ENCODE measurements at regions not wholly inside any gene's neighbourhood (a gene's known extent, or its start where the extent isn't known, plus 50 kb on each side); places are given as distances from the start of the nearest gene placed in this dataset.

DNA sequence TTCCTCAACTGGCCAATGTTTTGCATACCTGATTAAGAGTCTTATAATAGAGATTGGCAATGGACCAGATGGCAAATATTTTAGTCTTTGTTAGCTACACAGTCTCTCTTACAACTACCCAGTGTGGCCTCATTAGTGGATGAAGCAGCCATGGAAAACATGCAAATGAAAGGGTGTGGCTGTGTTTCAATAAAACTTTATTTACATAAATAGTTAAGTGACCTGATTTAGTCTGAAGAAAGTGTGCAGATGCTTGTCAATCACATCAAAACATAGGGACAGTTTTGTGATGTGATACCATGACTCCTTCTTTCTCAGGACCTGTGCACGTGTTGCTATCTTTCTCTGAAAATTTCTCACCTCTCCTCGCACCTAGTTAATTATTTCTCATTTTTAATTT lies 309.8 kb upstream of the GRM7 start:
- Mint-ChIP-seq H3K36me3 (no peaks in the 10 kb centered on the region), H3K9me3 (peaks cover under 1% of the 10 kb centered on the region), H3K27ac (no peak overlapping the region), H3K4me3 (no peak overlapping the region), H3K27me3 (no peaks in the 10 kb centered on the region), H3K4me1 (no peaks in the 10 kb centered on the region)

DNA sequence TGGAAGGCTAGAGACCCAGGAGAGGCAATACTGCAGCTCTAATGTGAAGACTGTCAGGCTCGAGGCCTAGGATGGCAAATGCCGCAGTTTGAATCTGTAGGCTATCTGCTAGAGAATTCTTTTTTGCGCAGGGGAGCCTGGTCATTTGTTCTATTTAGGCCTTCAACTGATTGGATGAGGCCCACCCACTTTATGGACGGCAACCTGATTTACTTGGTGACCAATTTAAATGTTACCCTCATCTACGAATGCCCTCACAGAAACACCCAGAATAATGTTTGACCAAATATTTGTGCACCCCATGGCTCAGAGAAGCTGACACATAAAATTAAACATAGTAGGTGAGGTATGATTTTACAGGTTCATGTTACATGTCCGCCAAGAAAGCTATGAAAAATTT lies 300.7 kb upstream of the GRM7 start:
- H3K27me3 Mint-ChIP-seq, result no peaks in the 10 kb centered on the region
- H3K4me1 Mint-ChIP-seq, result no peaks in the 10 kb centered on the region
- no peak overlapping the region for H3K27ac Mint-ChIP-seq
- H3K9me3 Mint-ChIP-seq, result no peaks in the 10 kb centered on the region
- H3K4me3 Mint-ChIP-seq, result no peak overlapping the region
- H3K36me3 Mint-ChIP-seq, result no peaks in the 10 kb centered on the region

DNA sequence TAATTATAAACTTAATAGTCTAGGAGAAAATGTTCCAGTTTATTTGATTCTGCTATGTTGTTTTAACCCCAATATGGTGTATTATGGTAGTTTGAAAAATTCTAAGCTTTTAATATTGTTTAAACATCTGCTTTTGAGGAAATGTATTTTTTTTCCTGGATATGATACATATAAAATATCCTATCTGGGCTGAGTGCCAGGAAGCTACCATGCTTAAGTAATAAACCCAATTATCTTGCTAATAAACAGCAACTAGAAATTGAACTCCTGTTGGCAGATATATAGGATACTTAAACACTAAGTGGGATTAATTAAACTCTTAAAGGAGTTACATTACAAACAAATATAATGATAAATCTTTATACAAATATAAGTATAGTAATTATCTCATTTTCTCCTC lies 293.7 kb upstream of the GRM7 start:
- Mint-ChIP-seq H3K27me3 (no peaks in the 10 kb centered on the region), H3K4me3 (no peak overlapping the region), H3K4me1 (no peaks in the 10 kb centered on the region), H3K36me3 (no peaks in the 10 kb centered on the region), H3K27ac (no peak overlapping the region), H3K9me3 (no peaks in the 10 kb centered on the region)

DNA sequence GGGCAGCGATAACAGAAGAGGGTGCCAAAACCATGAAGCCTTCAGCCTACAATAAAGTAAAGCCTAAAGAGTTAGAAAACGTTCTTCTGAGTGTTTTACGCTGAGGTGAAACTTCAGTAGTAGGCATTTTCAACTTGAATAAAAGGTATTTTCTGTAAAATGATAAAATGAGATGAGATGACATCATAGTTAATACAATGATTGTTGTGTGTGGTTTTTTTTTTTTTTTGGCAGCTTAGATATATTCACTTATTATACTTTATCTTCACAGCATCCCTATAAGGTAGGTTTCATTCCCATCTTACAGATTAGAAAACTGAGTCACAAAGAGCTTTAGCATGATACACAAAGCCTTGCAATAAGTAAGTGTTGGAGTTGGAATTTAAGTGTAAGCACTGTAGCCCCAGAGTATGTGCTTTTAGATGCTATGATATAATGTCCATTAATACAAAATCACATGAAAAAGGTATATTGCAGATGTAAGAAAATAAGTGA lies 291.9 kb upstream of the GRM7 start:
- H3K27ac Mint-ChIP-seq, result no peak overlapping the region
- no peaks in the 10 kb centered on the region for H3K4me1 Mint-ChIP-seq
- H3K27me3 Mint-ChIP-seq, result no peaks in the 10 kb centered on the region
- H3K4me3 Mint-ChIP-seq, result no peak overlapping the region
- no peaks in the 10 kb centered on the region for H3K36me3 Mint-ChIP-seq
- H3K9me3 Mint-ChIP-seq, result no peaks in the 10 kb centered on the region

DNA sequence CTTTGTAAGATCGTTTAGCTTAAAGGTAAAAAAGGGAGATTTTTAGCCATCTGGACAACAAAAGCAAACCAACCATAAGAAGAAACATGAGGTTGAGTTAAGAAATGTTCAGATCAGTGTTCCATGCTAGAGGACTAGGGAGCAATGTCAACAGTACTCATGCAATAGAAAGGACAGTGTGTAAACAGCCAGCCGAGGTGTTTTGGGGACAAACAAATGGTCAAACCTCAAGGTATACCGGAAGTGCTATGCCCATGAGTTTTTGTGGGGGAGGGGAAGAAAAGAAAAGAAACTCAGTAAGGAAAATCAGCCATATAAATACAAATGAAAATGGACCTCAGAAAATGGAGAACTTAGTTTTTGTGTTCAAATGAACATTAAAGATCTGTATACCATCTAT lies 289.5 kb upstream of the GRM7 start:
- H3K36me3 Mint-ChIP-seq, result no peaks in the 10 kb centered on the region
- no peaks in the 10 kb centered on the region for H3K4me1 Mint-ChIP-seq
- no peak overlapping the region for H3K4me3 Mint-ChIP-seq
- H3K27me3 Mint-ChIP-seq, result no peaks in the 10 kb centered on the region
- H3K27ac Mint-ChIP-seq, result no peak overlapping the region
- H3K9me3 Mint-ChIP-seq, result peaks cover 3% of the 10 kb centered on the region

DNA sequence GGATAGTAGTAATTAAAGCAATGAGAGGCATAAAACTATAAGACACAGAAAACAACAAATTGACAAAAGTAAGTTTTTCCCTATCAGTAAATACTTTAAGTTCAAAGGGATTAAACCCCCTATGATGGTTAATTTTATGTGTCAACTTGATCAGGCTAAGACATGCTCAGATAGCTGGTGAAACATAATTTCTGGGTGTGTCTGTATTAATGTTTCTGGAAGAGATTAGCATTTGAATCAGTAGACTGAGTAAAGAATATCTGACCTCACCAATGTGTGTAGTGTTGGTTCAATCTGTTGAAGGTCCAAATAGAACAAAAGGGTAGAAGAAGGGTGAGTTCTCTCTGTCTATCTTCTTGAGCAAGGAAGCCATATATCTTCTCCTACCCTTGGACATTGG lies 283.3 kb upstream of the GRM7 start:
- Mint-ChIP-seq H3K4me3 (no peak overlapping the region), H3K27me3 (no peaks in the 10 kb centered on the region), H3K9me3 (peaks cover 6% of the 10 kb centered on the region), H3K36me3 (no peaks in the 10 kb centered on the region), H3K27ac (no peak overlapping the region), H3K4me1 (no peaks in the 10 kb centered on the region)

DNA sequence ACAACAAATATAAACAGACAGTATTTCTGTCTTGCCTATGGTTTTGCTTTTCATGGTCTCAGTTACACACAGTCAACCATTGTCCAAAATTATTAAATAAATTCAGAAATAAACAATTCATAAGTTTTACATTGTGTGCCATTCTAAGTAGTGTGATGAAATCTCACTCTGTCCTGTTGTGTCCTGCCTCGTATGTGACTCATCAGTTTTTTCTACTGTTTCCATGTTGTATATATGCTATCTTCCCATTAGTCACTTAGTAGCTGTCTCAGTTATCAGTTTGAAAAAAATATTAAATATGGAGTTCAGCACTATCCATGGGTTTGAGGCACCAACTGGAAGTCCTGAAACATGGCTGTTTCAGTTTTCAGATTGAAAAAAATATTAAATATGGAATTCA lies 282.4 kb upstream of the GRM7 start:
- H3K4me1 Mint-ChIP-seq, result no peaks in the 10 kb centered on the region
- peaks cover 6% of the 10 kb centered on the region for H3K9me3 Mint-ChIP-seq
- H3K27ac Mint-ChIP-seq, result no peak overlapping the region
- no peaks in the 10 kb centered on the region for H3K27me3 Mint-ChIP-seq
- H3K4me3 Mint-ChIP-seq, result no peak overlapping the region
- H3K36me3 Mint-ChIP-seq, result no peaks in the 10 kb centered on the region

DNA sequence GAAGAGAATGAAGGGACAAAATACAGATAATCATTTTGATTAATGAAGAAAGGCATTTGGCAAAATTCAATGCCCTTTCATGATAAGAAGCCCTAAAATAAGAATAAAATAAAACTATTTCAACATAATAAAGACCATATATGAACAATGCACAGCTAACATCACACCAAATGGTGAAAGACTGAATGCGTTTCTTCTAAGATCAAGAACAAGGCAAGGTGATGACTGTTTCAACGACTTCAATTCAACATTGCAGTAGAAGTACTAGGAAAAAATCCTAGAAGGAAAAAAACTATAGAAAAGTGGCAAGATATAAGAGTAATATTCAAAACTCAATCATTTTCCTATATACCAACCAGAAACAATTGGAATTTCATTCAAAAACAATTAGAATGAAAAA lies 280.1 kb upstream of the GRM7 start:
- Mint-ChIP-seq H3K27ac (no peak overlapping the region), H3K4me1 (no peaks in the 10 kb centered on the region), H3K36me3 (no peaks in the 10 kb centered on the region), H3K9me3 (peaks cover 6% of the 10 kb centered on the region), H3K4me3 (no peak overlapping the region), H3K27me3 (no peaks in the 10 kb centered on the region)

DNA sequence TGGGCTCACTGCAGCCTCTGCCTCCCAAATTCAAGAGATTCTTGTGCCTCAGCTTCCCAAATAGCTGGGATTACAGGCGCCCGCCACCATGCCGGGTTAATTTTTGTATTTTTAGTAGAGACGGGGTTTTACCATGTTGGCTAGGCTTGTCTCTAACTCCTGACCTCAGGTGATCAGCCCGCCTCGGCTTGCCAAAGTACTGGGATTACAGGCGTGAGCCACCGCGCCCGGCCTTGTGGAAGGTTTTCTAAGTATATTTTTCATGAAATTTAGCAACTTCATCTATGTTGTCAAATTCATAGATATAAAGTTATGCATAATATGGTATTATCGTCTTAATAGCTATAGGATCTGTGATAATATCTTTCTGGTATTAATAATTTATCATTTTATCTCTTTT lies 275.6 kb upstream of the GRM7 start:
- Mint-ChIP-seq H3K27me3 (no peaks in the 10 kb centered on the region), H3K9me3 (peaks cover 11% of the 10 kb centered on the region), H3K27ac (no peak overlapping the region), H3K36me3 (no peaks in the 10 kb centered on the region), H3K4me3 (no peak overlapping the region), H3K4me1 (no peaks in the 10 kb centered on the region)

DNA sequence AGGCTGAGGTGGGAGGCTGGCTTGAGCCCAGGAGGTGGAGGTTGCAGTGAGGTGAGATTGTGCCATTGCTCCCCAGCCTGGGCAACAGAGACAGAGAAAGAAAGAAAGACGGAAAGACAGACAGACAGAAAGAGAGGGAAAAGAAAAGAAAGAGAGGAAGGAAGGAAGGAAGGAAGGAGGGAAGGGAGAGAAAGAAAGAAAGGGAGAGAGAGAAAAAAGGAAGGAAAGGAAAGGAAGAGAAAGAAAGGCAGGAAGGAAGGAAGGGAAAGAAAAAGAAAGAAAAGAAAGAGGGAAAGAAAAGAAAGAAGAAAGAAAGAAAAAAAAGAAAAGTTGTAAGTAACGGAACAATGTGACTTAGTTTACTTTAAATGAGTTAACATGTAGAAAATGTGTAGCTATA lies 260.7 kb upstream of the GRM7 start:
- Mint-ChIP-seq H3K9me3 (peaks cover 8% of the 10 kb centered on the region), H3K36me3 (no peaks in the 10 kb centered on the region), H3K4me1 (no peaks in the 10 kb centered on the region), H3K4me3 (no peak overlapping the region), H3K27me3 (no peaks in the 10 kb centered on the region), H3K27ac (no peak overlapping the region)

DNA sequence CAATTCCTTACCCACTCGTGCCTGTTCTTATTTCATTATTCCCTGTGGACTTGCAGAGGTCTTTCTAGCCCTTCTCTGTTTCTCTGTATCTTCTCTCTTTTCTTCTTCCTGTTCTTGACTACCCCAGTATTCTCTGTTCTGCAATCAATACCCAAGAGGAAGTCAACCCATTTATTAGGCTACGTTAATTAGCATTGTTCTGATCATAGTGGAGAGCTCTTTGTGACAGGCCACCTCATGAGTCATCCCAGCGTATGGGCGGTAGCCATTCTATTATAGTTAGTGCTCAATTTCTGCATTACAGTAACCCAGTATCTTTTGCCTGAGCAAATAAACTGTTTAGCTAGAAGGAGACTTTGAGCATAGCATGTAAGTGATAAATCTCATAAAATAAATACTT lies 259.5 kb upstream of the GRM7 start:
- Mint-ChIP-seq H3K4me3 (no peak overlapping the region), H3K4me1 (no peaks in the 10 kb centered on the region), H3K36me3 (no peaks in the 10 kb centered on the region), H3K27ac (no peak overlapping the region), H3K27me3 (no peaks in the 10 kb centered on the region), H3K9me3 (peaks cover 8% of the 10 kb centered on the region)

DNA sequence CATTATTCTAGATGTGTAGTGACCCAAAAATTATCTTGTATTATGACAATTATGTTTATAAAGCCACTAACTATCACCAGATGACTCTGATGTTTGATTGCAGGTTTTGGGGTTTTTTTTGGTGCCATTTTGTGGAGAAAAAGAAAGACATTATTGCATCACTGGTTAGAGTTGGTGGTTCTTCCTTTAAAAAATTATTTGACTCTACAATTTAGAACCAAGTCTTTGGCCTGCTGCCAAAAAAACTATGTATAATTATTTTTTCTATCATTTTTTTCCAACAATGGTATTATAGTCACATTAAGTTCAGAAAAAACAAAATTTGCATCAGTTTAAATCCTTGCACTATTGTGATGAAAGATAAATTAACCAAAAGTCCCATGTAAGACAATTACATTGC lies 258.6 kb upstream of the GRM7 start:
- Mint-ChIP-seq H3K4me1 (no peaks in the 10 kb centered on the region), H3K36me3 (no peaks in the 10 kb centered on the region), H3K27me3 (no peaks in the 10 kb centered on the region), H3K4me3 (no peak overlapping the region), H3K9me3 (peaks cover 8% of the 10 kb centered on the region), H3K27ac (no peak overlapping the region)

DNA sequence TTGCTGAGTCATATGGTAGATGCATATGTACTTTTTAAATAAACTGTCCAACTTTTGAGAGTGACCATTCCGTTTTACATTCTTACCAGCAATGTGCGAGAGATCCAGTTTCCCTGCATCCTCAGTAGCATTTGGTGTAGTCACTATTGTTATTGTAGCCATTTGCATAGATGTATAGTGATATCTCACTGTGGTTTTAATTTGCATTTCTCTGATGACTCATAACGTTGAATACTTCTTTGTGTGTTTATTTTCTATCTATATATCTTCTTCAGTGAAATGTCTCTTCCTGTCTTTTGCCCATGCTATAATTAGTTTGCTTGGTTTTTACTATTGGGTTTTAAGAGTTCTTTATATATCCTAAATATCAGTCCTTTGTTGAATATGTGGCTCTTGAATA lies 255.7 kb upstream of the GRM7 start:
- Mint-ChIP-seq H3K27me3 (no peaks in the 10 kb centered on the region), H3K4me1 (no peaks in the 10 kb centered on the region), H3K36me3 (no peaks in the 10 kb centered on the region), H3K27ac (no peak overlapping the region), H3K9me3 (peaks cover 18% of the 10 kb centered on the region), H3K4me3 (no peak overlapping the region)

DNA sequence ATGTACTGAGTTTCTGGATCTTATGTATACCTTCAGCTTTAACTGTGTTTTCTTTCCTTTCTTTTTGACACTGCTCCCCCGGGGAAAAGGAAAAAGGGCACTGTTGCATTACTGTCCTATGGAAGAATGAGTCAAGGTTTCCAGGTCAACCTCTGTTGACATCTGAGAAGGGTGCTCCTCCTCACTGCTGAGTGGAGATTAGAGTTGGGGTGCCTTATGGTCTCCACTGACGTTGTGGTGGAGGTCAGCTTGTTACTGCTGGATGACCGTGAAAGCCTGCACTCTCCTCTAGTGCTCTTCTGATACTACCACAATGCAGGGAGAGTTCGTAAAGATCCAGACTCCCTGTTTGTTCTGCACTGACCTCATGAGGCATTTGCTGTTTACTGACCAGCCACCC lies 252.1 kb upstream of the GRM7 start:
- Mint-ChIP-seq H3K36me3 (no peaks in the 10 kb centered on the region), H3K27me3 (no peaks in the 10 kb centered on the region), H3K27ac (no peak overlapping the region), H3K4me1 (no peaks in the 10 kb centered on the region), H3K4me3 (no peak overlapping the region), H3K9me3 (peaks cover 12% of the 10 kb centered on the region)

DNA sequence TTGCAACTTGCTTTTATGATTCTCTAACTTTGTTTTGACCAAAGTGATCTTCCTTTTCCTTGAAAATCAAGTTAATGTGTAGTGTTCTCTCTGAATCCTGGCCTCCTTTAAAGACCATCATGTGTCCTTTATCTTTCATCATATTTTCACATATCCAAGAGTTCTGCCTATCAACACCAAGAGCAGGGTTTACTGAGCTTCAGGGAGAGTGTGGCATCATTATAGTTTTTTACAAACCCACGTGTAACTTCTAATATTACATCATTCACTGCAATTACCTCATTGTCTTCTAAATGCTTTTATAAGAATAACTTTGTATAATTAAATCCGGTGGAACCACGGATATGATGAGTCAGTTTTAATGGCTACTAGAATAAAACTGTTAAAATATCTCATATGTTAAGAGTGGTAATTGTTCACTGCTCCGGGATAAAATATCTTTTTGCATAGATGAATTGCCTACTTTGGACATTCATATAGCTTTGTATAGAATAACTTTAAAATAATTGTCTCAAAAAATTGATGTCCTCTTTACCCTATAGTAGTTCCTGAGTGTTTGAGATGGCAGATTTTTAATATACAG lies 248.8 kb upstream of the GRM7 start:
- Mint-ChIP-seq H3K4me3 (no peak overlapping the region), H3K27ac (no peak overlapping the region), H3K36me3 (no peaks in the 10 kb centered on the region), H3K9me3 (peaks cover 10% of the 10 kb centered on the region), H3K27me3 (no peaks in the 10 kb centered on the region), H3K4me1 (no peaks in the 10 kb centered on the region)

DNA sequence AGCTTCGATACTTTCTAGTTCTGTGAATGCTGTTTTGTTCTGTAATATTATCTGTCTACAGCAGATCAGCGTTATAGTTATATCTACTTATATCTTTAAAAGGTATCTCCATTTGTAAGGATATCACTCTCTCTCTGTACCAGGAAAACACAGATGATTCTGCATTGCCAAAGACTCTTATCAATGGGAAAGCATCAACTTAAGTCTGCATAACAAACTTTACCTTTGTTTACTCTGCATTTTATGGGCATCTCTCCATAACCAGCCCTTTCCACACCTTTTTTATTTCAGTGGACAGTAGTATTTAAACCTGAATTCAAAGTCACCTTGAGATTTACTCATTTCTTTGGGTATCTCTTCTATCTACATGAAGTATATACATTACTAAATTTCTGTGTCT lies 238.7 kb upstream of the GRM7 start:
- H3K36me3 Mint-ChIP-seq, result no peaks in the 10 kb centered on the region
- no peak overlapping the region for H3K4me3 Mint-ChIP-seq
- no peaks in the 10 kb centered on the region for H3K27me3 Mint-ChIP-seq
- H3K4me1 Mint-ChIP-seq, result no peaks in the 10 kb centered on the region
- peaks cover 11% of the 10 kb centered on the region for H3K9me3 Mint-ChIP-seq
- H3K27ac Mint-ChIP-seq, result no peak overlapping the region

DNA sequence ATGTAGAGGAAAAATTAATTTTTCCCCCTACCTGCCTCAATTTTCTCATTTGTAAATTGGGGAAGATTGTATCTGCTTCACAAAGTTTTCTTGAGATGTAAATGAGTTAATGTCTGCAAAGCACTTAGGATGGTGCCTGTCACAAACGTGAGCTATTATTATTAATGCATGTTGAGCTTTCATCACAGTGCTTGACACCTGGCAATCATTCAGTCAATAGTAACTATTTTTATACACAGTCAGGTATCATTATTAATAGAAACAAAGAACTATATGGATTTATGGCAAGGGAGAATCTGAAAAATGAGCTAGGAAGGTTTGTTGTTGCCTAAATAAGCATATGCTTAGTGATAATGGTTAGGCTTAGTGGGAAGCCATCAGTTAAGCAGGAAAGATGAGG lies 238.2 kb upstream of the GRM7 start:
- Mint-ChIP-seq H3K27me3 (no peaks in the 10 kb centered on the region), H3K9me3 (peaks cover 11% of the 10 kb centered on the region), H3K27ac (no peak overlapping the region), H3K4me1 (no peaks in the 10 kb centered on the region), H3K36me3 (no peaks in the 10 kb centered on the region), H3K4me3 (no peak overlapping the region)
